Hepatocyte (in vitro differentiated cells): ENCODE measurements at regions not wholly inside any gene's neighbourhood (a gene's known extent, or its start where the extent isn't known, plus 50 kb on each side); places are given as distances from the start of the nearest gene placed in this dataset.

Experiments
- DNase-seq: peaks from one replicate; pipeline ENCODE4 v3.0.0-alpha.2; 2016; ENCODE audit warnings: low spot score
- H2AFZ ChIP-seq: fragments of 200-600 bp; sonication (generic); 2 replicates; pipeline ENCODE4 v1.6.0; 2016; ENCODE audit warnings: antibody characterized with exemption, mild to moderate bottlenecking
- H3K27ac ChIP-seq: fragments of 200-600 bp; sonication (generic); 2 replicates; pipeline ENCODE4 v1.5.1; 2016; ENCODE audit warnings: mild to moderate bottlenecking
- H3K27me3 ChIP-seq: fragments of 200-600 bp; sonication (generic); 2 replicates; pipeline ENCODE4 v1.6.1; 2016
- H3K36me3 ChIP-seq: fragments of 200-600 bp; sonication (generic); replicated peaks from 2 replicates; pipeline ENCODE4 v1.5.1; 2016; ENCODE audit warnings: low read depth; ENCODE audit not compliant: insufficient read depth
- H3K4me1 ChIP-seq: fragments of 200-600 bp; sonication (generic); 2 replicates; pipeline ENCODE4 v1.5.1; 2016; ENCODE audit warnings: mild to moderate bottlenecking, moderate library complexity; ENCODE audit not compliant: insufficient read depth
- H3K4me2 ChIP-seq: fragments of 200-600 bp; sonication (generic); 2 replicates; pipeline ENCODE4 v1.6.0; 2016
- H3K4me3 ChIP-seq: fragments of 200-600 bp; sonication (generic); 2 replicates; pipeline ENCODE4 v1.5.1; 2016; ENCODE audit warnings: mild to moderate bottlenecking
- H3K79me2 ChIP-seq: fragments of 200-600 bp; sonication (generic); 2 replicates; pipeline ENCODE4 v1.6.0; 2017; ENCODE audit warnings: mild to moderate bottlenecking
- H3K9me2 ChIP-seq: fragments of 200-600 bp; sonication (generic); replicated peaks from 2 replicates; pipeline ENCODE4 v1.6.0; 2017; ENCODE audit warnings: mild to moderate bottlenecking; ENCODE audit not compliant: insufficient read depth
- H3K9me3 ChIP-seq: fragments of 200-600 bp; sonication (generic); 2 replicates; pipeline ENCODE4 v1.5.1; 2016; ENCODE audit warnings: low read depth, mild to moderate bottlenecking
- H4K20me1 ChIP-seq: fragments of 200-600 bp; sonication (generic); 2 replicates; pipeline ENCODE4 v1.6.0; 2016; ENCODE audit warnings: mild to moderate bottlenecking; ENCODE audit not compliant: insufficient read depth, poor library complexity, severe bottlenecking
- CTCF ChIP-seq: fragments of 200-600 bp; sonication (generic); IDR thresholded peaks from 2 replicates; pipeline ENCODE4 v1.5.1; 2016; ENCODE audit warnings: antibody characterized with exemption, mild to moderate bottlenecking; ENCODE audit not compliant: poor library complexity
- EZH2 ChIP-seq: fragments of 200-600 bp; sonication (generic); IDR thresholded peaks from 2 replicates; pipeline ENCODE4 v1.6.1; 2016; ENCODE audit warnings: antibody characterized with exemption, mild to moderate bottlenecking, borderline replicate concordance
- EZH2phosphoT487 ChIP-seq: fragments of 200-600 bp; sonication (generic); IDR thresholded peaks from one replicate; pipeline ENCODE4 v1.6.1; 2018; ENCODE audit warnings: antibody characterized with exemption, mild to moderate bottlenecking, low read depth, moderate library complexity; ENCODE audit not compliant: unreplicated experiment, severe bottlenecking
- WGBS: methylation state at CpG from one replicate; pipeline ENCODE4 v1.1.6; 2016; ENCODE audit warnings: low lambda C conversion rate; ENCODE audit errors: missing lambda C conversion rate; 5-methylcytosine and 5-hydroxymethylcytosine counted together

- TF ChIP-seq EZH2phosphoT487 (no peak), EZH2 (no peak), CTCF (no peak)
- Histone ChIP-seq H3K9me3 (no peaks in the 10 kb centered on the region), H3K79me2 (no peaks in the 10 kb centered on the region), H3K27me3 (no peaks in the 10 kb centered on the region), H4K20me1 (no peaks in the 10 kb centered on the region), H3K27ac (no peak overlapping the region), H3K4me2 (no peak overlapping the region), H3K36me3 (no peaks in the 10 kb centered on the region), H3K9me2 (no peaks in the 10 kb centered on the region), H3K4me3 (no peak overlapping the region), H3K4me1 (no peaks in the 10 kb centered on the region), H2AFZ (no peak overlapping the region)
- no peak for DNase-seq
- 94% methylated on average over 1 of the region's 1 CpG for WGBS
Observed at GRCh38 chr9:26247861-26248260, 569.6 kb upstream of the TUSC1 start.

- no peaks in the 10 kb centered on the region for H4K20me1 ChIP-seq
- no peaks in the 10 kb centered on the region for H3K27me3 ChIP-seq
- H3K79me2 ChIP-seq = no peaks in the 10 kb centered on the region
- no peak overlapping the region for H3K4me3 ChIP-seq
- TF ChIP-seq CTCF = no peak
- no peak overlapping the region for H3K27ac ChIP-seq
- H3K4me1 ChIP-seq = no peaks in the 10 kb centered on the region
- no peaks in the 10 kb centered on the region for H3K36me3 ChIP-seq
- no peak overlapping the region for H3K4me2 ChIP-seq
- 83% methylated on average over 1 of the region's 1 CpG for WGBS
- no peak overlapping the region for H2AFZ ChIP-seq
- no peaks in the 10 kb centered on the region for H3K9me2 ChIP-seq
- no peak for DNase-seq
- no peaks in the 10 kb centered on the region for H3K9me3 ChIP-seq
Observed at GRCh38 chr9:26244661-26245451, 566.6 kb upstream of the TUSC1 start.

GRCh38 chr9:26243726-26244125, 565.5 kb upstream of the TUSC1 start:
- Histone ChIP-seq H3K27ac (no peak overlapping the region), H3K79me2 (no peaks in the 10 kb centered on the region), H2AFZ (no peak overlapping the region), H3K9me3 (no peaks in the 10 kb centered on the region), H3K4me2 (no peak overlapping the region), H3K9me2 (no peaks in the 10 kb centered on the region), H4K20me1 (no peaks in the 10 kb centered on the region), H3K27me3 (no peaks in the 10 kb centered on the region), H3K4me1 (no peaks in the 10 kb centered on the region), H3K4me3 (no peak overlapping the region), H3K36me3 (no peaks in the 10 kb centered on the region)
- 76% methylated on average over 4 of the region's 4 CpGs for WGBS
- TF ChIP-seq EZH2phosphoT487 = no peak
- DNase-seq = no peak

GRCh38 chr9:26243029-26243697, 564.9 kb upstream of the TUSC1 start:
- Histone ChIP-seq H3K4me2 (no peak overlapping the region), H3K27ac (no peak overlapping the region), H3K4me3 (no peak overlapping the region), H3K4me1 (no peaks in the 10 kb centered on the region), H3K36me3 (no peaks in the 10 kb centered on the region), H3K9me3 (no peaks in the 10 kb centered on the region), H2AFZ (no peak overlapping the region), H4K20me1 (no peaks in the 10 kb centered on the region), H3K9me2 (no peaks in the 10 kb centered on the region), H3K79me2 (no peaks in the 10 kb centered on the region), H3K27me3 (no peaks in the 10 kb centered on the region)
- TF ChIP-seq CTCF (no peak), EZH2 (no peak), EZH2phosphoT487 (no peak)
- no peak for DNase-seq
- 80% methylated on average over 4 of the region's 4 CpGs for WGBS
